Esophagus muscularis mucosa (tissue), 4 donors: ENCODE measurements at regions not wholly inside any gene's neighbourhood (a gene's known extent, or its start where the extent isn't known, plus 50 kb on each side); places are given as distances from the start of the nearest gene placed in this dataset.

Experiments used
- CTCF ChIP-seq, 3 experiments: fragments of 200-600 bp in 2 of 3; fragments of 450-650 bp in 1 of 3; sonication (generic) in 2 of 3; IDR thresholded peaks; one replicate each; pipeline ENCODE4 v1.5.1; 2017 to 2019; ENCODE audit warnings: antibody characterized with exemption in 3 of 3, mild to moderate bottlenecking in 2 of 3, moderate library complexity in 1 of 3
- EP300 ChIP-seq: sonication (generic); formaldehyde crosslinking; IDR thresholded peaks from one replicate; pipeline ENCODE4 v1.6.1; 2017; ENCODE audit warnings: antibody characterized with exemption
- POLR2A ChIP-seq: fragments of 450-650 bp; IDR thresholded peaks from one replicate; pipeline ENCODE4 v1.6.1; 2017; ENCODE audit warnings: antibody characterized with exemption, moderate library complexity, mild to moderate bottlenecking, low read depth
- POLR2AphosphoS5 ChIP-seq, 2 donors: sonication (generic); formaldehyde crosslinking; IDR thresholded peaks; one replicate each; pipeline ENCODE4 v1.6.1; 2017; ENCODE audit warnings: antibody characterized with exemption in 2 of 2

GRCh38 chr1:233735847-233736246 is 121.9 kb downstream of the KCNK1 start:
- TF ChIP-seq CTCF (IDR thresholded peaks at IDR 0.05) (no peak), POLR2A (no peak), POLR2AphosphoS5 (IDR thresholded peaks at IDR 0.05) (no peak), EP300 (no peak)
